Type B pancreatic cell (in vitro differentiated cells): ENCODE measurements at regions not wholly inside any gene's neighbourhood (a gene's known extent, or its start where the extent isn't known, plus 50 kb on each side); places are given as distances from the start of the nearest gene placed in this dataset.

Experiments
- DNase-seq: peaks from one replicate; pipeline ENCODE4 v3.0.0; 2021; ENCODE audit warnings: mixed read lengths; ENCODE audit not compliant: unreplicated experiment; ENCODE audit errors: extremely low spot score
- H3K27ac Mint-ChIP-seq: 2 replicates; pipeline ENCODE4 v1.8.0; 2021; ENCODE audit warnings: mild to moderate bottlenecking, mixed read lengths
- H3K27me3 Mint-ChIP-seq: 2 replicates; pipeline ENCODE4 v1.8.0; 2021; ENCODE audit warnings: mixed read lengths
- H3K36me3 Mint-ChIP-seq: 2 replicates; pipeline ENCODE4 v1.8.0; 2021; ENCODE audit warnings: mixed read lengths
- H3K4me1 Mint-ChIP-seq: one replicate; pipeline ENCODE4 v1.8.0; 2021; ENCODE audit warnings: mixed read lengths; ENCODE audit not compliant: unreplicated experiment
- H3K4me3 Mint-ChIP-seq: 2 replicates; pipeline ENCODE4 v1.8.0; 2021; ENCODE audit warnings: mild to moderate bottlenecking, mixed read lengths
- H3K9me3 Mint-ChIP-seq: 2 replicates; pipeline ENCODE4 v1.8.0; 2021; ENCODE audit warnings: mixed read lengths
- CTCF ChIP-seq: fragments of 200-600 bp; sonication (generic); conservative IDR thresholded peaks from 2 replicates; pipeline ENCODE4 v1.5.0; 2021; ENCODE audit warnings: antibody characterized with exemption, mild to moderate bottlenecking

- no peak for TF ChIP-seq CTCF
- Mint-ChIP-seq H3K4me3 (no peak overlapping the region), H3K9me3 (no peaks in the 10 kb centered on the region), H3K27ac (no peak overlapping the region), H3K36me3 (no peaks in the 10 kb centered on the region), H3K27me3 (peaks cover 13% of the 10 kb centered on the region), H3K4me1 (peaks cover 9% of the 10 kb centered on the region)
- DNase-seq, result no peak
These were observed 185.4 kb downstream of the INHBB start for GRCh38 chr2:120531365-120531764.

GRCh38 chr2:120531863-120532600 lies 186.1 kb downstream of the INHBB start:
- H3K9me3 Mint-ChIP-seq, result no peaks in the 10 kb centered on the region
- TF ChIP-seq CTCF, result no peak
- H3K4me3 Mint-ChIP-seq, result no peak overlapping the region
- peaks cover 12% of the 10 kb centered on the region for H3K27me3 Mint-ChIP-seq
- H3K36me3 Mint-ChIP-seq, result no peaks in the 10 kb centered on the region
- no peak for DNase-seq
- no peak overlapping the region for H3K27ac Mint-ChIP-seq
- H3K4me1 Mint-ChIP-seq, result peaks cover 7% of the 10 kb centered on the region

GRCh38 chr2:120533625-120534024 lies 187.7 kb downstream of the INHBB start:
- no peaks in the 10 kb centered on the region for H3K9me3 Mint-ChIP-seq
- H3K4me3 Mint-ChIP-seq, result no peak overlapping the region
- DNase-seq, result no peak
- no peak for TF ChIP-seq CTCF
- H3K27ac Mint-ChIP-seq, result no peak overlapping the region
- peaks cover 9% of the 10 kb centered on the region for H3K27me3 Mint-ChIP-seq
- H3K36me3 Mint-ChIP-seq, result no peaks in the 10 kb centered on the region
- H3K4me1 Mint-ChIP-seq, result no peaks in the 10 kb centered on the region

GRCh38 chr2:120534457-120534856 lies 188.5 kb downstream of the INHBB start:
- DNase-seq, result no peak
- Mint-ChIP-seq H3K4me3 (no peak overlapping the region), H3K4me1 (peaks cover 4% of the 10 kb centered on the region), H3K27me3 (peaks cover 8% of the 10 kb centered on the region), H3K9me3 (no peaks in the 10 kb centered on the region), H3K36me3 (no peaks in the 10 kb centered on the region), H3K27ac (no peak overlapping the region)
- TF ChIP-seq CTCF, result no peak

GRCh38 chr2:120535081-120535480 lies 189.1 kb downstream of the INHBB start:
- no peak for DNase-seq
- Mint-ChIP-seq H3K27ac (no peak overlapping the region), H3K36me3 (no peaks in the 10 kb centered on the region), H3K9me3 (no peaks in the 10 kb centered on the region), H3K4me1 (peaks cover 7% of the 10 kb centered on the region), H3K27me3 (peaks cover 4% of the 10 kb centered on the region), H3K4me3 (no peak overlapping the region)
- no peak for TF ChIP-seq CTCF

GRCh38 chr2:120536141-120536540 lies 190.2 kb downstream of the INHBB start:
- Mint-ChIP-seq H3K4me1 (peaks cover 14% of the 10 kb centered on the region), H3K9me3 (no peaks in the 10 kb centered on the region), H3K4me3 (no peak overlapping the region), H3K27ac (no peak overlapping the region), H3K27me3 (peaks cover 4% of the 10 kb centered on the region), H3K36me3 (no peaks in the 10 kb centered on the region)
- no peak for DNase-seq
- TF ChIP-seq CTCF, result no peak
